Stimulated activated naive CD8-positive, alpha-beta T cell treated with anti-CD3 and anti-CD28 coated beads, Interleukin-15, Interleukin-2, amounts not matched to agents 100 ng/mL and 50 ng/mL, for 24 hours (primary cell): ENCODE measurements at regions not wholly inside any gene's neighbourhood (a gene's known extent, or its start where the extent isn't known, plus 50 kb on each side); places are given as distances from the start of the nearest gene placed in this dataset.

Experiments
- H3K27ac Mint-ChIP-seq: one replicate; pipeline ENCODE4 v1.8.0; 2021; ENCODE audit warnings: mild to moderate bottlenecking, mixed read lengths
- H3K27me3 Mint-ChIP-seq: one replicate; pipeline ENCODE4 v1.8.0; 2021; ENCODE audit warnings: mixed read lengths
- H3K36me3 Mint-ChIP-seq: one replicate; pipeline ENCODE4 v1.8.0; 2021; ENCODE audit warnings: low read depth, mixed read lengths
- H3K4me1 Mint-ChIP-seq: one replicate; pipeline ENCODE4 v1.8.0; 2021; ENCODE audit warnings: low read depth, mixed read lengths
- H3K4me3 Mint-ChIP-seq: one replicate; pipeline ENCODE4 v1.8.0; 2021; ENCODE audit warnings: mild to moderate bottlenecking, mixed read lengths
- H3K9me3 Mint-ChIP-seq: one replicate; pipeline ENCODE4 v1.8.0; 2021; ENCODE audit warnings: mixed read lengths

- H3K4me1 Mint-ChIP-seq: no peaks in the 10 kb centered on the region
- no peaks in the 10 kb centered on the region for H3K27me3 Mint-ChIP-seq
- H3K9me3 Mint-ChIP-seq: no peaks in the 10 kb centered on the region
- no peak overlapping the region for H3K4me3 Mint-ChIP-seq
- H3K27ac Mint-ChIP-seq: no peak overlapping the region
- no peaks in the 10 kb centered on the region for H3K36me3 Mint-ChIP-seq
These were observed 233.4 kb upstream of the KIRREL3 start for GRCh38 chr11:127233998-127234397.

GRCh38 chr11:127230392-127230791 is 229.8 kb upstream of the KIRREL3 start:
- Mint-ChIP-seq H3K4me1 (no peaks in the 10 kb centered on the region), H3K27me3 (no peaks in the 10 kb centered on the region), H3K36me3 (no peaks in the 10 kb centered on the region), H3K4me3 (no peak overlapping the region), H3K9me3 (no peaks in the 10 kb centered on the region), H3K27ac (no peak overlapping the region)

GRCh38 chr11:127226949-127227348 is 226.4 kb upstream of the KIRREL3 start:
- Mint-ChIP-seq H3K4me3 (no peak overlapping the region), H3K36me3 (no peaks in the 10 kb centered on the region), H3K27me3 (no peaks in the 10 kb centered on the region), H3K4me1 (no peaks in the 10 kb centered on the region), H3K9me3 (no peaks in the 10 kb centered on the region), H3K27ac (no peak overlapping the region)

- H3K27ac Mint-ChIP-seq: no peak overlapping the region
- no peaks in the 10 kb centered on the region for H3K36me3 Mint-ChIP-seq
- no peak overlapping the region for H3K4me3 Mint-ChIP-seq
- H3K27me3 Mint-ChIP-seq: no peaks in the 10 kb centered on the region
- H3K9me3 Mint-ChIP-seq: no peaks in the 10 kb centered on the region
- H3K4me1 Mint-ChIP-seq: no peaks in the 10 kb centered on the region
These were observed 225.8 kb upstream of the KIRREL3 start for GRCh38 chr11:127226380-127226779.

- Mint-ChIP-seq H3K27me3 (no peaks in the 10 kb centered on the region), H3K4me1 (no peaks in the 10 kb centered on the region), H3K4me3 (no peak overlapping the region), H3K36me3 (no peaks in the 10 kb centered on the region), H3K9me3 (no peaks in the 10 kb centered on the region), H3K27ac (no peak overlapping the region)
These were observed 225.0 kb upstream of the KIRREL3 start for GRCh38 chr11:127225619-127226018.

GRCh38 chr11:127224276-127224675 is 223.7 kb upstream of the KIRREL3 start:
- no peak overlapping the region for H3K4me3 Mint-ChIP-seq
- H3K27ac Mint-ChIP-seq: no peak overlapping the region
- no peaks in the 10 kb centered on the region for H3K4me1 Mint-ChIP-seq
- no peaks in the 10 kb centered on the region for H3K27me3 Mint-ChIP-seq
- no peaks in the 10 kb centered on the region for H3K36me3 Mint-ChIP-seq
- no peaks in the 10 kb centered on the region for H3K9me3 Mint-ChIP-seq

- Mint-ChIP-seq H3K9me3 (no peaks in the 10 kb centered on the region), H3K36me3 (no peaks in the 10 kb centered on the region), H3K4me1 (no peaks in the 10 kb centered on the region), H3K27ac (no peak overlapping the region), H3K27me3 (no peaks in the 10 kb centered on the region), H3K4me3 (no peak overlapping the region)
These were observed 223.1 kb upstream of the KIRREL3 start for GRCh38 chr11:127223633-127224032.

- H3K27ac Mint-ChIP-seq: no peak overlapping the region
- no peaks in the 10 kb centered on the region for H3K9me3 Mint-ChIP-seq
- no peak overlapping the region for H3K4me3 Mint-ChIP-seq
- no peaks in the 10 kb centered on the region for H3K36me3 Mint-ChIP-seq
- no peaks in the 10 kb centered on the region for H3K4me1 Mint-ChIP-seq
- H3K27me3 Mint-ChIP-seq: no peaks in the 10 kb centered on the region
These were observed 222.5 kb upstream of the KIRREL3 start for GRCh38 chr11:127223026-127223425.

- no peaks in the 10 kb centered on the region for H3K4me1 Mint-ChIP-seq
- H3K36me3 Mint-ChIP-seq: no peaks in the 10 kb centered on the region
These were observed 219.1 kb upstream of the KIRREL3 start for GRCh38 chr11:127219704-127220103.

GRCh38 chr11:127218275-127218608 is 217.7 kb upstream of the KIRREL3 start:
- Mint-ChIP-seq H3K4me1 (no peaks in the 10 kb centered on the region), H3K9me3 (no peaks in the 10 kb centered on the region), H3K27me3 (no peaks in the 10 kb centered on the region), H3K27ac (no peak overlapping the region), H3K36me3 (no peaks in the 10 kb centered on the region), H3K4me3 (no peak overlapping the region)

More at GRCh38 chr11:127219704-127220103, 219.1 kb upstream of the KIRREL3 start:
- Mint-ChIP-seq H3K27ac (no peak overlapping the region), H3K9me3 (no peaks in the 10 kb centered on the region), H3K4me3 (no peak overlapping the region), H3K27me3 (no peaks in the 10 kb centered on the region)

GRCh38 chr11:127217452-127218274 is 217.1 kb upstream of the KIRREL3 start:
- no peaks in the 10 kb centered on the region for H3K4me1 Mint-ChIP-seq
- H3K27me3 Mint-ChIP-seq: no peaks in the 10 kb centered on the region
- H3K36me3 Mint-ChIP-seq: no peaks in the 10 kb centered on the region
- no peak overlapping the region for H3K4me3 Mint-ChIP-seq
- H3K9me3 Mint-ChIP-seq: no peaks in the 10 kb centered on the region
- H3K27ac Mint-ChIP-seq: no peak overlapping the region

GRCh38 chr11:127205688-127206217 is 205.2 kb upstream of the KIRREL3 start:
- H3K36me3 Mint-ChIP-seq: no peaks in the 10 kb centered on the region
- H3K4me1 Mint-ChIP-seq: no peaks in the 10 kb centered on the region
- H3K27me3 Mint-ChIP-seq: no peaks in the 10 kb centered on the region
- H3K9me3 Mint-ChIP-seq: peaks cover 21% of the 10 kb centered on the region
- H3K27ac Mint-ChIP-seq: no peak overlapping the region
- H3K4me3 Mint-ChIP-seq: no peak overlapping the region

GRCh38 chr11:127203490-127203889 is 202.9 kb upstream of the KIRREL3 start:
- Mint-ChIP-seq H3K4me3 (no peak overlapping the region), H3K9me3 (peaks cover 17% of the 10 kb centered on the region), H3K27ac (no peak overlapping the region), H3K4me1 (no peaks in the 10 kb centered on the region), H3K36me3 (no peaks in the 10 kb centered on the region), H3K27me3 (no peaks in the 10 kb centered on the region)

- H3K27me3 Mint-ChIP-seq: no peaks in the 10 kb centered on the region
- no peak overlapping the region for H3K27ac Mint-ChIP-seq
- peaks cover 17% of the 10 kb centered on the region for H3K9me3 Mint-ChIP-seq
- no peak overlapping the region for H3K4me3 Mint-ChIP-seq
- H3K4me1 Mint-ChIP-seq: no peaks in the 10 kb centered on the region
- H3K36me3 Mint-ChIP-seq: no peaks in the 10 kb centered on the region
These were observed 201.5 kb upstream of the KIRREL3 start for GRCh38 chr11:127202105-127202504.

GRCh38 chr11:127199306-127199801 is 198.8 kb upstream of the KIRREL3 start:
- Mint-ChIP-seq H3K4me3 (no peak overlapping the region), H3K27me3 (no peaks in the 10 kb centered on the region), H3K36me3 (no peaks in the 10 kb centered on the region), H3K27ac (no peak overlapping the region), H3K4me1 (no peaks in the 10 kb centered on the region), H3K9me3 (peaks cover 7% of the 10 kb centered on the region)
